ENCODE measurements at regions not wholly inside any gene's neighbourhood (a gene's known extent, or its start where the extent isn't known, plus 50 kb on each side); places are given as distances from the start of the nearest gene placed in this dataset.

DNA sequence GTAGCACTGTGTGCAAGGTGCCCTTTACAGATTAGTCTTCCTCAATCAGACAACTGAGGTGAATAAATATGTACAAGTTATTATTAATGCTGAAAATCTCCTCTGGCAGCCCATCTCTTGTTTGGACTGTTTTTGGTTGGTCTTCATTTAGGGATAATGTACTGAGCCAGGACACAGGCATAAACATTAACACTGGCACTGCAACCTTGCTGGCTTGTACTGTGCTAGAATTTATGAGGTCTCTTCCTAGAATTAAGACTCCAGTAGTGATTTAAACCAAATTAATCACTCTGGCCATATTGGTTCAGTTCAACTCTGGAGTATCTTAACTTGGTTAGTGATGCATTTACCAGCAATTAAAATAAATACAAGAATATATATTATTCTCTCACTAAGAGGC is 244.7 kb upstream of the GK2 start:
- ATAC-seq, result no peak
- POLR2A ChIA-PET, result no interaction called here
- CTCF ChIA-PET, result no interaction called here
- H3K4me1 Mint-ChIP-seq (ENCODE audit: low read depth), result no peaks in the 10 kb centered on the region
- H3K9me3 Mint-ChIP-seq (ENCODE audit: insufficient read depth), result no peaks in the 10 kb centered on the region
- no peaks in the 10 kb centered on the region for H3K27me3 Mint-ChIP-seq (ENCODE audit: low read depth)
- no peak for DNase-seq
- H3K36me3 Mint-ChIP-seq (ENCODE audit: low read depth), result no peaks in the 10 kb centered on the region
- no peak overlapping the region for H3K27ac Mint-ChIP-seq
- H3K4me3 Mint-ChIP-seq, result no peak overlapping the region

DNA sequence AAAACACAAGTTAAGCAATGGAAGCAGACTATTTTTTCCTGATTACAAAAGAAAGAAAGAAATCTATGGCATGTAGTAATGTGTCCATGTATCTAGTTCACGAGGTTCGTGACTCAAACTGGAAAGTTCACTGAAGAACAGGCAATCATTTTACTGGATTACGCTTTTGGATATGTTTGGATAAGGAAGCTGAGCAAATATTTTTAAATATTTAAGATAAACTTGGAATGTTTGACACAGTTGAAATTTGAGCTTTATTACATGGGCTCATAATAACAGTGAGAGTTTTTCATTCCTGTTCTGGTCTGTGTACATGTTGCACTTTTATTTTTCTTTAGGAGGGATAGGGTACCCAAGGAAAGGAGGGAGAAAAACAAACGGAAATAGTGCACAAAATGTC is 244.2 kb upstream of the GK2 start:
- H3K9me3 Mint-ChIP-seq (ENCODE audit: insufficient read depth), result no peaks in the 10 kb centered on the region
- H3K4me3 Mint-ChIP-seq, result no peak overlapping the region
- no peak for ATAC-seq
- H3K27me3 Mint-ChIP-seq (ENCODE audit: low read depth), result no peaks in the 10 kb centered on the region
- no peak for DNase-seq
- no peak overlapping the region for H3K27ac Mint-ChIP-seq
- H3K36me3 Mint-ChIP-seq (ENCODE audit: low read depth), result no peaks in the 10 kb centered on the region
- ChIA-PET CTCF (no interaction called here), POLR2A (no interaction called here)
- H3K4me1 Mint-ChIP-seq (ENCODE audit: low read depth), result no peaks in the 10 kb centered on the region

DNA sequence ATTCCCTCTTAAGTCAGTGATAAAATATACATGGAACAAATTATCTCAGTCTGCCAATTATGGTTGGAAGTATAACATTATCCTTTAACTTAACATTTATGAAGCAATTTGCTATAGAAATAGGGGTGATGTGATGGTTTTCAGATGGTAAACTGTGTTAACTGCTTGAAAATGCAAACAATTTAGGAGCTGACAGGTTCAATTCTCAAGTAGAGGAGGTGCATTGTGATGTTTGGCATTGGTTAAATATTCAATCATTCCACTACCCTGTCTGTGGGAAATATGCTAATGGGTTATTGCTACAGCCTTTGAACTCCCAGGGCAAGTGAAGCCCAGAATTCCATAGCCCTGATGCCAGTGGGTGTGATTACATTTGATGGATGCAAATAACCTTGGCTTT is 243.4 kb upstream of the GK2 start:
- no peak for DNase-seq
- Mint-ChIP-seq H3K4me3 (no peak overlapping the region), H3K4me1 (ENCODE audit: low read depth) (no peaks in the 10 kb centered on the region), H3K9me3 (ENCODE audit: insufficient read depth) (no peaks in the 10 kb centered on the region), H3K36me3 (ENCODE audit: low read depth) (no peaks in the 10 kb centered on the region), H3K27me3 (ENCODE audit: low read depth) (no peaks in the 10 kb centered on the region), H3K27ac (no peak overlapping the region)
- CTCF ChIA-PET, result no interaction called here
- ATAC-seq, result no peak
- POLR2A ChIA-PET, result no interaction called here

DNA sequence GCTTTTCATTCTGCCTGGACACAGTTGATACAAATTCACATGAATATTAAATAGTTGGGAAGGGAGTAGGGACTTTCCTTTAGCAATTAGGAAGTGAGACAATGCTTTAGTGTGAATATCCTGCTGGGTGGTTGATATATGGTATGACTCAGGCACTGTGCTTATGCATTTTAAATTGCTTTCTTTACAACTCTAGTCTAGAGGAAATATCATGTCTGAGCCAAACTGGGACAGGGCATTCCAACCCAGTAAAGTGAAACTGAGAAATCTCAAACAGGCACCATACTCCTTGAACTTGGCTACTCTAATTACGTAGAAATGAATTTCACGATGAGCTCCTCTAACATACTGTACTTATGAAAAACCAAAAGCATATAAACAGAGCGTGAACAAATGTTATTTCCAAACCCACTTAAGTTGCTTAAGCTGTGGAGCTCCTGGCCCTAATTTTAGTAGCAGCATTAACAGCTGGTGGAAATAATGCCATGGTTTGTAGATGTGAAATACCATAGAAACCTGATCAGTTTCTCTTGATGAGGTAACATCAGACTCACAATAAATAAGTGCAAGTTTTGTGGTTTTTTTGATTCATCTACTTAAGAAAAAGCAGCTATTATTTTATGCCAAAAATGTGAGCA is 242.9 kb upstream of the GK2 start:
- no peak overlapping the region for H3K27ac Mint-ChIP-seq
- DNase-seq, result no peak
- no peaks in the 10 kb centered on the region for H3K9me3 Mint-ChIP-seq (ENCODE audit: insufficient read depth)
- H3K27me3 Mint-ChIP-seq (ENCODE audit: low read depth), result no peaks in the 10 kb centered on the region
- POLR2A ChIA-PET, result no interaction called here
- CTCF ChIA-PET, result no interaction called here
- H3K4me3 Mint-ChIP-seq, result no peak overlapping the region
- H3K36me3 Mint-ChIP-seq (ENCODE audit: low read depth), result no peaks in the 10 kb centered on the region
- ATAC-seq, result no peak
- no peaks in the 10 kb centered on the region for H3K4me1 Mint-ChIP-seq (ENCODE audit: low read depth)

DNA sequence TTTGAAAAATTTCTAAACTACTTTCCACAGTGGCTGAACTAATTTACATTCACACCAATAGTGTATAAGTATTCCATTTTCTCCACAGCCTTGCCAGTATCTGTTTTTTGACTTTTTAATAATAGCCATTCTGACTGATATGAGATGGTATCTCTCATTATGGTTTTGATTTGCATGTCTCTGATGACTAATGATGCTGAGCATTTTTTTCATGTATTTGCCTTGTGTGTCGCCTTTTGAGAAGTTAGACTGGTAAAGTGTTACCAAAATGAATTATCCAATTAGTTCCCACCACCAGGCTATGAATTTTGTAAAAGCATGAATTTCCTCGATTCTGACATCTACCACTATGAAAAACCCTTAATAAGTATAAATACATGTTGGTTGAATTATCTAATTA is 242.2 kb upstream of the GK2 start:
- H3K27ac Mint-ChIP-seq, result no peak overlapping the region
- DNase-seq, result no peak
- CTCF ChIA-PET, result no interaction called here
- no peak overlapping the region for H3K4me3 Mint-ChIP-seq
- H3K36me3 Mint-ChIP-seq (ENCODE audit: low read depth), result no peaks in the 10 kb centered on the region
- no peak for ATAC-seq
- H3K9me3 Mint-ChIP-seq (ENCODE audit: insufficient read depth), result no peaks in the 10 kb centered on the region
- POLR2A ChIA-PET, result no interaction called here
- no peaks in the 10 kb centered on the region for H3K27me3 Mint-ChIP-seq (ENCODE audit: low read depth)
- no peaks in the 10 kb centered on the region for H3K4me1 Mint-ChIP-seq (ENCODE audit: low read depth)

DNA sequence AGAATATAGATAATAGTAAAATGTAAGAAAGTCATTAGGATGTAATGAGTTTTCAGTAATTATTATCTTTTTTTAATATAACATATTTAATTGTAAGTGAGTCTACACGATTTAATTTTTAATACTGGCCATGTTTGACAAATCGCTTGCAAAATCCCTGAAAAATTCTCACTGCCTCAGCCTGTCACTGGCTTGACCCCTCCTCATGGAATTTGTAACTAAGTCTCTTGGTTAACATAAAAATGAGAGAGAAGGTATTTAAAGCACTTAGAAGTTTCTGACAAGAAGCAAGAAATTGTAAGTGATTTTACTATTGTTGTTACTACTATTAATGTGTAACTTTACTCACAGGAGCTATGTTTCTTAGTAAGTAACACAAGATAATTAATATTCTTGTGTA is 237.9 kb upstream of the GK2 start:
- Mint-ChIP-seq H3K36me3 (ENCODE audit: low read depth) (no peaks in the 10 kb centered on the region), H3K9me3 (ENCODE audit: insufficient read depth) (no peaks in the 10 kb centered on the region), H3K4me3 (no peak overlapping the region), H3K27ac (no peak overlapping the region), H3K27me3 (ENCODE audit: low read depth) (no peaks in the 10 kb centered on the region), H3K4me1 (ENCODE audit: low read depth) (no peaks in the 10 kb centered on the region)
- no peak for ATAC-seq
- DNase-seq, result no peak
- ChIA-PET CTCF (no interaction called here), POLR2A (no interaction called here)

DNA sequence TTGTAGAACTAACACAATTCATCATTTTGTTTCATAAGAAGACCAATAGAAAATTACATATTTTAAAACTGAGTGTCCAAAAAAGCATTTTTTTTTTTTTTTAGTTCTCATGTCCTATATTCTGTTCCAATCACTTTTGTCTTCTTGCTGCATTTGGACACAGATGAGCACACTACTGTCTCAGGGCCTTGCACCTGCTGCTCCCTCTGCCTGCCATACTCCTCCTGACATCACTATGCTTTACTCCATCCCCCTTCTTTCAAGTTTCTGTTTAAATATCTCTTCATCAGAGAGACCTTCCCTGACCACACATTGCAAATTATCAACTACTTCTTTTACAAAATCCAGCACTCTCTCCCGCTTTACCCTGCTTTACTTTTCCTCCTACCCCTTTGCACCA is 230.7 kb upstream of the GK2 start:
- no peaks in the 10 kb centered on the region for H3K27me3 Mint-ChIP-seq (ENCODE audit: low read depth)
- CTCF ChIA-PET, result no interaction called here
- ATAC-seq (no peak), DNase-seq (no peak)
- H3K4me3 Mint-ChIP-seq, result no peak overlapping the region
- H3K4me1 Mint-ChIP-seq (ENCODE audit: low read depth), result no peaks in the 10 kb centered on the region
- H3K36me3 Mint-ChIP-seq (ENCODE audit: low read depth), result no peaks in the 10 kb centered on the region
- no peaks in the 10 kb centered on the region for H3K9me3 Mint-ChIP-seq (ENCODE audit: insufficient read depth)
- POLR2A ChIA-PET, result no interaction called here
- no peak overlapping the region for H3K27ac Mint-ChIP-seq

DNA sequence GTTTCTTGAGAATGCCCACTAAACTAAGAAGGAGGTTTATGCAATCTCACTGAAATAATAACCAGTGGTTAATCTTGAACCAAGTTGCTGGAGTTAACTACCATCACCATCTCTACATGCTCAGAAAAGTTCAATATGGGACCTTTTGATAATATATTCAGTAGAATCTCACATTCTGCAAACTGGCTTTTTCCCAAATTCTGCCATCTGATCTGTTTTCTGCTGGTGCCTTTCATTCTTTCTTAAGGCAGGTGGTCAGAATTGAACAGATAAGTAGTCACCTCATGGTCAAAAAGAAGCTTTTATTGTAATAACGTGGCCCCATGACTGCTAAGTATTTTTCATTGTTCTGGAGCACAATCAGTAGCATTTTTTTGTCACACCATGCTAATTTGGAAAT is 229.0 kb upstream of the GK2 start:
- POLR2A ChIA-PET, result no interaction called here
- Mint-ChIP-seq H3K36me3 (ENCODE audit: low read depth) (no peaks in the 10 kb centered on the region), H3K9me3 (ENCODE audit: insufficient read depth) (no peaks in the 10 kb centered on the region), H3K4me1 (ENCODE audit: low read depth) (no peaks in the 10 kb centered on the region), H3K27ac (no peak overlapping the region), H3K27me3 (ENCODE audit: low read depth) (no peaks in the 10 kb centered on the region), H3K4me3 (no peak overlapping the region)
- CTCF ChIA-PET, result no interaction called here
- DNase-seq, result no peak
- ATAC-seq, result no peak

DNA sequence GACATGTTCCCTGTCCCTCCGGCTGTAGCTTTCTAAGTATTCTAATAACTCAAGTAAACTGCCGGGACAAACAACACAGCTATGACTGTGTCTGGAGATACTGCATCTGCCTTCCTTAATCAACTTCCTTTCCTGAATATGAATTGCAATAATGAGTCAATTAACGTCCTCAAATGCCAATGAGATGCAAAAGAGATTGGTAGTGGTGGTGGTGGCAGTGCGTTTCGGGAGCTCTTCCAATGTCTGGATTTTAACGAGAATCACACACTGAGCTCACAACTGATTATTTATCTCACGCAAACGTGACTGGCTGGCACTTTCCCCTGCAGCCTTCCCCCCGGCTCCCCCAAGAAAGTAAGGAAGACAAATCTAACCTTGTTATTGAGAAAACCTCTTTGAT is 226.1 kb upstream of the GK2 start:
- no peak for ATAC-seq
- ChIA-PET POLR2A (no interaction called here), CTCF (no interaction called here)
- Mint-ChIP-seq H3K27me3 (ENCODE audit: low read depth) (no peaks in the 10 kb centered on the region), H3K4me3 (no peak overlapping the region), H3K9me3 (ENCODE audit: insufficient read depth) (no peaks in the 10 kb centered on the region), H3K4me1 (ENCODE audit: low read depth) (no peaks in the 10 kb centered on the region), H3K36me3 (ENCODE audit: low read depth) (no peaks in the 10 kb centered on the region), H3K27ac (no peak overlapping the region)
- no peak for DNase-seq

DNA sequence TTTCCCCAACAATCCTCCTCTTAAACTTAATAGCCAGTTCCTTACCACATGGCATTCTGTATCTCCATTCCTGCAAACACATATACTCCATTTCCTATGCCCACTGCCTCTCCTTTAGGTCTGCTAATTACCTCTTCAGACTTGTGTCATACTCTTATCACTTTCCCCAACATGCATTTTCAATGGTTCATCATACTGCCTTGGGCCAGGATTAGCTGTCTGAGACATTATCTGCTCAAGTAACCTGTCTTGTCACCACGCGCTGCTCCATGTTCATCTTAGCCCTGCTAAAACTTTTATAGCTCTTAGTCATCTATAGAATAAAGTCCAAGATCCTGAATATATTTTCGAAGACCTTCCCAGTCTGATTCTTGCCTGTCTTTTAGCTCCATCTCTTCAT is 224.1 kb upstream of the GK2 start:
- H3K9me3 Mint-ChIP-seq (ENCODE audit: insufficient read depth), result no peaks in the 10 kb centered on the region
- no peaks in the 10 kb centered on the region for H3K4me1 Mint-ChIP-seq (ENCODE audit: low read depth)
- ChIA-PET POLR2A (no interaction called here), CTCF (interaction anchor here (0.6 kb wide), 1 partner anchor 173 kb away, joined by 3 read pairs; no protein-coding TSS in a partner anchor)
- H3K27me3 Mint-ChIP-seq (ENCODE audit: low read depth), result no peaks in the 10 kb centered on the region
- DNase-seq, result no peak
- H3K36me3 Mint-ChIP-seq (ENCODE audit: low read depth), result no peaks in the 10 kb centered on the region
- ATAC-seq, result no peak
- H3K27ac Mint-ChIP-seq, result no peak overlapping the region
- H3K4me3 Mint-ChIP-seq, result no peak overlapping the region

DNA sequence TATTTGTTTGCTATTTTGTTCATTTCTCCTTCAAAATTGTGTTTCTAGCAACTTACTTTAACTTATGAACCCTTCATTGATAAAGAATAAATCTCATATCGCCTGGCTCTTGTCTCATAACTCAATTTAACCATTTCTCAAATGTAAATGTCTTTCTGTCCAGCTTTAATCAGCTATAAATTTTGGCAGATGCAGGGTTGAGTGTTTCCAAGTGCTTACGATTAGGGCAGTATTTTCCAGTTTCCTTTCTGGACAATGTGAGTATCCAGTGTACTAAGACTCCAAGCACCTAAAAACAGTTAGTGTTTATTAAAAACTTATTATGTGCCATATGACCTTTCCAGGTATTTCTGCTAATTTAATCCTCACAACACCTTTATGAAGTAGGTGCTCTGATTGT is 218.6 kb upstream of the GK2 start:
- POLR2A ChIA-PET, result no interaction called here
- no peaks in the 10 kb centered on the region for H3K9me3 Mint-ChIP-seq (ENCODE audit: insufficient read depth)
- H3K4me1 Mint-ChIP-seq (ENCODE audit: low read depth), result no peaks in the 10 kb centered on the region
- H3K27me3 Mint-ChIP-seq (ENCODE audit: low read depth), result peaks cover 3% of the 10 kb centered on the region
- no peaks in the 10 kb centered on the region for H3K36me3 Mint-ChIP-seq (ENCODE audit: low read depth)
- no peak for DNase-seq
- H3K27ac Mint-ChIP-seq, result no peak overlapping the region
- H3K4me3 Mint-ChIP-seq, result no peak overlapping the region
- CTCF ChIA-PET, result no interaction called here
- ATAC-seq, result no peak

DNA sequence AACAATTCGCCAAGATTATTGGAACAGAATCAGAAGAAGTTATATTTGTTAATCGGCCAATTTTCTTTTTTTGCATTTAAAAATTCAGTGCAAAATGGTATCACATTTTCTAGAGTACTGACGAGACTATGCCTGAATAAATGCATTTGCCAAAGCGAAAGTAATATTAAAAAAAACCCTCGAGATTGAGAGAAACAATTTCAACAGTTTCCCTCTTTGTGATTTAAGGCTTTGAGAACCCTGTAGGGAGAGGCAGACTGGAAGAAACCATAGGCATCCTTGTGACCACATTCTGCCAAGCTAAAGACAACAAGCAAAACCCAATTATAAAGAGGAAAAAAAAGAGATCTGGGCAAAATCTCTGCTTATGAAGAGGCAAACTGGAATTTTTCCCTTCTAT is 218.1 kb upstream of the GK2 start:
- Mint-ChIP-seq H3K27ac (no peak overlapping the region), H3K36me3 (ENCODE audit: low read depth) (no peaks in the 10 kb centered on the region), H3K4me1 (ENCODE audit: low read depth) (no peaks in the 10 kb centered on the region), H3K4me3 (no peak overlapping the region), H3K9me3 (ENCODE audit: insufficient read depth) (no peaks in the 10 kb centered on the region), H3K27me3 (ENCODE audit: low read depth) (peaks cover 3% of the 10 kb centered on the region)
- ATAC-seq (no peak), DNase-seq (no peak)
- ChIA-PET CTCF (no interaction called here), POLR2A (no interaction called here)

DNA sequence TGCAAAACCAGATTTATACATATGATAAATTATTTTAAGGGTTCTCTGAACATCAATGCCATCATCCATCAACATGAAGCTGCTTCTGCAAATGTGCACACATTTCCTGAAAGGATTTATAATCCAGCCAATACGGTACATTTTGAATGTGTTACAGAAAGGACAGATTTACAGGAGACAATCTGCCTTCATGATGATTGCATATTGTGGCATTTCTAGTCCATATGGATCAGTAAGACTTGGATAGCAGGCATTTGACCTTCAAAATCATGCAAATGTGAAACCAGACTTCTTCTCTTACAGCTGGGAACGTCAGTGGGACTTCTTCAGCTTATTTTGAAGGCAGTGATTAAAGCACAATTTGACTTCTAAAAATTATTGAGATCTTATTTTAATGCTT is 217.3 kb upstream of the GK2 start:
- ATAC-seq, result no peak
- Mint-ChIP-seq H3K9me3 (ENCODE audit: insufficient read depth) (no peaks in the 10 kb centered on the region), H3K36me3 (ENCODE audit: low read depth) (no peaks in the 10 kb centered on the region), H3K4me3 (no peak overlapping the region), H3K27me3 (ENCODE audit: low read depth) (peaks cover 5% of the 10 kb centered on the region), H3K27ac (no peak overlapping the region), H3K4me1 (ENCODE audit: low read depth) (no peaks in the 10 kb centered on the region)
- POLR2A ChIA-PET, result no interaction called here
- DNase-seq, result no peak
- CTCF ChIA-PET, result no interaction called here

Data from activated CD8-positive, alpha-beta T cell treated with anti-CD3 and anti-CD28 coated beads, Interleukin-2, amount 10 ng/mL, durations not matched to agents 7 days and 5 days (primary cell).